HG03108 (cell line): ENCODE measurements at regions not wholly inside any gene's neighbourhood (a gene's known extent, or its start where the extent isn't known, plus 50 kb on each side); places are given as distances from the start of the nearest gene placed in this dataset.
"Not testable (repeated sequence)": the region's sequence is repeated elsewhere in the genome, so short reads cannot be mapped to it uniquely, and the experiment has no call there.

Source experiments
- ATAC-seq: cut with Tn5 transposase; IDR thresholded peaks from one replicate; pipeline ENCODE4 v1.9.1; 2021; ENCODE audit warnings: moderate library complexity; ENCODE audit not compliant: unreplicated experiment

GRCh38 chr10:38209332-38209731 is 115.2 kb downstream of the ZNF37A start:
- ATAC-seq = no peak

GRCh38 chr10:38209748-38210147 is 115.6 kb downstream of the ZNF37A start:
- ATAC-seq = not testable (repeated sequence)

DNA sequence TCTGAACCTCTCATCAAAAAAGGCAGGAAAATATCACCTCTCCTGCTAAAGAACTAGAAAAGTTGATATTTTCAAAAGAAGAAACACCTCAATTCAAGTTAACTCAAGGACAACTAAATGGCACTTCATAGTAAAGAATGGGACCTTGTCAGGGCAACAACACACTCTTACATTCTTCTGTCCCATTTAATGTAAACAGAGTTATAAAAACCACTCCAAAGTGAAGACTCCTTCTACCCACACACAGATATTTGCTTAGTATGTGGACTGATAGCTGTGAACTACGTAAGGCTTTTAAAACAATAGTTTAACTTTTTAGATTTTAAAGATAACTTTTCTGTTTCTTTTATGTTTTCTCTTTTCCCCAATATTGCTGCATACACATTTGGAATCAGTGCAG is 118.3 kb downstream of the ZNF37A start:
- ATAC-seq = no peak

GRCh38 chr10:38226385-38226784 is 132.2 kb downstream of the ZNF37A start:
- no peak for ATAC-seq

DNA sequence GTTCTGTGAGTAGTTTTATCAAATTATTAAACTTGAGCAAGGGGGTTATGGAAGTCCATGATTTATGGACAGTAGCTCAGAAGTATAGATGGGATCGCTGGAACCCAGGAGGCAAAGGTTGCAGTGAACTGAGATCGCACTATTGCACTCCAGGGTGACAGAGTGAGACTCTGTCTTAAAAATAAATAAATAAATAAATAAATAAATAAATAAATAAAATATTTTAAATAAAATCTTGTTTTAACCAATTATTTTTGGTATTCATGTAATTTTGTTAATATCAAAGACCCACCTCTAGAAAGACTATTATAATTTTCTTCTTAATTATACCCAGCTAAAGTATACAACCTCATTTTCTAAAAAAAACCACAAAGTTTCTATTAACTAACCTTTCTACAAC is 134.3 kb downstream of the ZNF37A start:
- ATAC-seq = no peak

- ATAC-seq = not testable (repeated sequence)
Observed at GRCh38 chr10:38238479-38238878, 144.3 kb downstream of the ZNF37A start.

DNA sequence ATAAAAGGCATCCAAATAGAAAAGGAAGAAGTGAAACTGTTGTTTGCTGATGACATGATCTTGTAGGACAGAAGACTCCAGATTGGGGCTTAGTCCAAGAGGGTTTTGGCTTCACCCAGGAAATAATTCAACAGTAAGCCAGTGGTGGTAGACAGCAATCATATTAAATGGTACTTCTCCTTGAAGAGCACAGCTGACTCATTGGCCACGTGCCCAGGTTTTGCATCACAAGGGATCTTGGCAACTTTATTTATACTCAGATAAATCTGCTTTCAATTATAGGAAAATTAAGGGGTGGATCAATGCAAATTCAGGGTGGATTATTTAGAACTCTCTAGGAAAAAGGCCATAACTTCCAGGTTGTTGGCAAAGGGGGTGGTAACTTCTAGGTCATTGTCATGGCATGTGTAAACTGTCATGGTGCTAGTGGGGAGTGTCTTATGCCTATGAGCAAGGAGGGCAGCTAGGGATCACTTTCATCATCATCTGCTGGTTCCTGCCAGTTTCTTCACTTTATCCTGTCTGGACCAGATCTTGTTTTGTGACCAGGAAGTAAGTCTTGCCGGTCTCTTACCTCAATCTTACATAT is 148.0 kb downstream of the ZNF37A start:
- ATAC-seq = not testable (repeated sequence)

GRCh38 chr10:38248113-38248512 is 154.0 kb downstream of the ZNF37A start:
- not testable (repeated sequence) for ATAC-seq

- ATAC-seq = not testable (repeated sequence)
Observed at GRCh38 chr10:38252551-38252950, 158.4 kb downstream of the ZNF37A start.

GRCh38 chr10:38267555-38267954 is 173.4 kb downstream of the ZNF37A start:
- ATAC-seq = not testable (repeated sequence)

DNA sequence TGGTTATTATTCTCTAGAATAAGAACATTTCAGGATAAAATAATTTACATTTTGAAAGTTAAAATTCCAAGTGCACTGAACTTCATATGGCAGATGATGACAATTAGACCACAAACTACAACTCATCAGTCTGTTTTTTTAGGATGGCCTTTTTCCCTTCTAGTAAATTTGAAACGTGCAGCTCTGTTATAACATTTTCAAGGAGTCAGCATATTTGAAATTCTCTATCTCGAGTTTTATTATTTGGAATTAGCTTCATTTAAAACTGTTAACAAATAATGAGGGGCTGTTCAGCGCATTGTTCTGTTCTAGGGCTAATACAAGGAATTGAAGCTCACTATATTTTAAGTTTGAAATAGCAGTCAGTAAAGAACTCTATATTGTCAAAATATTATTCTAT is 176.9 kb downstream of the ZNF37A start:
- ATAC-seq = not testable (repeated sequence)

DNA sequence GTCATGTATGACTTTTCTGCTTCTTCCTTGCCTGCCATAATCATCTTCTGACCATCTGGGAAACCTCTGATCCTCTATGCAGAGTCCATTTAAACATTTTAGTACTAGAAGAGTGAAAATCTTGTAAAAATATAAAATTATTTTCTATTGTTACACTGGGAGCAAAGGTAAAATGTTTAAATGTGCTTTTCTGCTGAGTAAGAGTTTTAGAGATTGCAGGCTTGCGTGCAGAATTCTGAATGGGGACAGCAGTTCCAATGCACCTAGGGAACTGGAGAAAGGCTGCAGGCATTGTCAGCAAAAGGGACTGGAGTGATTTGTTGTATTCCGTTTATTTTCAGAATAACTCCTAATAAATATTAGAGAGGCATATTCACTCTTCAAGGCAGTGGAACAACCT is 180.7 kb downstream of the ZNF37A start:
- ATAC-seq = not testable (repeated sequence)

- not testable (repeated sequence) for ATAC-seq
Observed at GRCh38 chr10:38292560-38292959, 198.4 kb downstream of the ZNF37A start.

- ATAC-seq = not testable (repeated sequence)
Observed at GRCh38 chr10:38310111-38310510, 216.0 kb downstream of the ZNF37A start.

DNA sequence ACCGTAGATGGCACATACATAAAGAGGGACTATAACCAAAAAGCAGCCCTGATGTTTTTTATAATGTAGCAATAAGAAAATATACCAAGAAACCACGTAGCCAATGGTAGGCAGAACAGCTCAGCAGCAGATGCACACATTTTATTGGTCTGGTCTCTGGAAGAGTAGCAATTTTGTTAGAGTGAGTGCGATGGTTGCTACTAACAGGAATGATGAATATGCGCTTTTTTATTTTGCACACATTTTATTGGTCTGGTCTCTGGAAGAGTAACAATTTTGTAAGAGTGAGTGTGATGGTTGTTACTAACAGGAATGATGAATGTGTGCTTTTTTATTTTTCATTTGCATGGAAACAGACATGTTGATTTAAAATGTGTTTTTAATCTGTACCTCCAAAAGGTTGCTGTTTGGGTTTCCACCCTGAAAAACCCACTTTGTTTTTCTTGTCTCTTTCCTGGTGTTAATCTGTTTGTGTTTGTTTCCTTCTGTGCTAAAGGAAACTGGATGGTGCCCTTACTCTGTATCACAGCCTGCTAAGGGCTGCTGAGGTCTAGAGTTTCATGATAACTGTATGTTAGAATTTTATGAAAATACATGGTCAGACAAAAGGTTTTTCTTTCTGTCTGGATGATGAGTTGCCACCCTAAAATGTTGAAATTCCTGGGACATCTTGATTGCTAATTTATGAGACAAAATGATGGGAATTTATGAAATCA is 221.1 kb downstream of the ZNF37A start:
- ATAC-seq = not testable (repeated sequence)

DNA sequence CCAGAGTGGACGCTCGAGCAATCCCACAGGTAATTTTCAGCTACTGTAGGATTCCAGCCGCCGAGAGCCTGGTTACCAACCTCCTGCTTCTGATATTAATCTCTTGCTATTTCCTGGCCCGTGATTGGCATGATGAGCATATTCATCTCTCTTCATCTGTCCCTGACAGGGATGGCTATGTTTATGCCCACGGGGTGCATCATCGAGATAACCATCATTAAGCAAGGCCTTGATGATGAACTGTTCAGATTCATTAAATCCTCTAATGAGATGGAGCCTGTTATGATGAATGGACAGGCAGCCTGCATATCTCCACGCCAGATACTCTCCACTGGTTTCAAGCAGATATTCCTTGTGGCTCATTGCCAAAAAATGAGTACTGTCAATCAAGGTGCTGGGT is 227.3 kb downstream of the ZNF37A start:
- ATAC-seq = not testable (repeated sequence)

GRCh38 chr10:38330306-38330705 is 236.2 kb downstream of the ZNF37A start:
- not testable (repeated sequence) for ATAC-seq

- ATAC-seq = not testable (repeated sequence)
Observed at GRCh38 chr10:38331106-38331505, 237.0 kb downstream of the ZNF37A start.

- ATAC-seq = not testable (repeated sequence)
Observed at GRCh38 chr10:38333699-38334098, 239.6 kb downstream of the ZNF37A start.

DNA sequence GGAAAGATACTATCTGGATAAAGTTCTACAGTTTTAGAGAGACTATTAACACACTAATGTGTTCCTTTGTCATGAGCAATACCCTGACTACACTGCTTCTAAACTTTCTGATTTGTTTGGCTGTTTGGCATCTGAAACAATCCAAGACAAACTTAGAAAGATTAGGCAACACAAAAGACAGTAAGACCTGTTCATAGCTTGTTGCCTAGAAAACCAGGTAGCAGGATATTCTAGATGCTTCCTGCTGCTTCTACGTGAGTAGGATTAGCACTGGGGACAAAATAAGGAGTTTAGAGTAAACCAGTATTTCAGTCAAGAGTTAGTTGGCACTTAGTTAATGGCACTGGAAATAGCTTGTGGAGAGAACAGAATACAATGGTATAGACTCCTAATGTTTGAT is 256.5 kb downstream of the ZNF37A start:
- not testable (repeated sequence) for ATAC-seq

DNA sequence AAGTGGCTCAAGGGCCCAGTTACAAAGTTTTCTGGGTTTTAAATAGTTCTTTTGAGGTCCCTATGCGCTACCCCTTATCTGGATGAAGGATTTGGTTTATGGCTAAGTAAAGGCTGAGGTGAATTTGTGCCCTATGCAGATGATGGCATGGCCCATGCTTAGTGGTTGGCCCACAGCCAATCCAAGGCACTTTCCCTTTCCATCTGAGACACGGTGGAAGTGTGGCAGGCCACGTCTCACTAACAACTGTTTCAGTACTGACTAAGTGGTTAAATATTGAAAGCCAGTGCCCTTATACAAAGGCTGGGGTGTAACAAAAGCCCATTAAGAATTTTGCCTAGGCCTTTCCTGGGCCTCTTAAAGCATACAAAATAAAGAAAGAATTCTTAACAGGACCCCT is 260.3 kb downstream of the ZNF37A start:
- ATAC-seq = not testable (repeated sequence)

DNA sequence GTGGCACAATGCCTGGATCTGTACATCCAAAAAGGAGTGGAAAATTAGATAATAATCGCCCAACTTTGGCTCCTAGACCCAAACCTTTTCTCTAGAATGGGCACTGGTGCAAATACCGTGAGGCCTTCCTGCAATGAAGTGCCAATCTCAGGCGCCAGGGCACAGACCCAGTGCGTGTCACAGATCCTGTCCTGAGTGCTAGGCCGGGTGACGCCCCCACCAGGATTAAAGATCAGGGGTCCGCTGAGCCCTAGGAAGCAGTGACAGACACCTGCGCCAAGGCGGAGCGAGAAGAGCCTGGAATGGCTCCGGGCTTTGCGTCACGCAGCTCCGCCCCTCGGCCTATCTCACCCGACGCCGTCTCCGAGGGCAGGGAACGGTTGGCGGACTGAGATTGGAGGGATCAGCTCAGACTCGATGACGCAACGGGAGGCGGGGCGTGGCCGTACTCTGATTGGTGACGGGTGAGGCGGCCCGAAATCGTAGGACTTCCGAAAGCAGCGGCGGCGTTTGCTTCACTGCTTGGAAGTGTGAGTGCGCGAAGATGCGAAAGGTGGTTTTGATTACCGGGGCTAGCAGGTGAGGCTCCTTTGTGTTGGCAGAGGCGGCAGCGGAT is 261.9 kb downstream of the ZNF37A start:
- ATAC-seq = peak; percentile 99
